ENCODE measurements at regions not wholly inside any gene's neighbourhood (a gene's known extent, or its start where the extent isn't known, plus 50 kb on each side); places are given as distances from the start of the nearest gene placed in this dataset.

DNA sequence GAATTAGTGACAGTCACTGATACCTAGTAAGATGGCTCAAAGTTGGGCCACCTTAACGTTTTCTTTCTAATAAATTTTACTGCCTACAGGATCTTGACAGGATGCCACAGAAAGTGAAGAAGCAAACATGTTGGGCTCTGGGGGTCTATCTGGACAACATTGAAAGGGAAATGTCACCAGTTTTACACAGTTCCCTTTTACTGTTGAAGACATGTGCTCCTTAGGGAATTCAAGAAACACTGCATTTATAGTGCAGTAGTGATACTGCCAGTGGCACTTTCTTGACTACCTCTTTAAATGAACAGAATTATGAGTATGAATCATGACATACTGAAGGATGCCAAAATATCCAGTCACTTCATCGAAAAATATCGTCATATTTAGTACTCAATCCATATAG is 269.3 kb upstream of the SYT10 start:
- no peak overlapping the region for H3K9ac ChIP-seq (ENCODE audit: insufficient read depth, low read depth, low read length)
- no peak overlapping the region for H3K4me2 ChIP-seq (ENCODE audit: low read depth, low read length)
- DNase-seq (ENCODE audit: low spot score) (no peak), ATAC-seq (no peak), FAIRE-seq (no peak)
- POLR2A ChIA-PET = no interaction called here
- no peak overlapping the region for H3K27ac ChIP-seq (ENCODE audit: extremely low read length, insufficient read depth, low read length)
- BruUV-seq (replicated peaks) = no TSS peak
- H2AFZ ChIP-seq (ENCODE audit: low read length) = no peak overlapping the region
- H3K27me3 ChIP-seq (ENCODE audit: control insufficient read depth in 1 of 2, insufficient read depth in 2 of 2, low read length in 2 of 2) = no peaks in the 10 kb centered on the region
- TF ChIP-seq TEF (CRISPR knock-in tag; IDR thresholded peaks at IDR 0.05) (no peak), HIC2 (CRISPR knock-in tag; IDR thresholded peaks at IDR 0.05; ENCODE audit: low read depth) (no peak), CREB1 (IDR thresholded peaks at IDR 0.05) (no peak), CREB1 (CRISPR knock-in tag; IDR thresholded peaks at IDR 0.05) (no peak), MEIS2 (CRISPR knock-in tag; IDR thresholded peaks at IDR 0.05) (no peak), ZNF674 (CRISPR knock-in tag; IDR thresholded peaks at IDR 0.05; ENCODE audit: low read depth) (no peak), ZNF616 (CRISPR knock-in tag; IDR thresholded peaks at IDR 0.05; ENCODE audit: low read depth) (no peak), ZBTB38 (CRISPR knock-in tag; IDR thresholded peaks at IDR 0.05) (no peak), XBP1 (CRISPR knock-in tag; IDR thresholded peaks at IDR 0.05) (no peak), KDM2A (CRISPR knock-in tag; IDR thresholded peaks at IDR 0.05; ENCODE audit: borderline replicate concordance, low read depth) (no peak), RARG (CRISPR knock-in tag; IDR thresholded peaks at IDR 0.05; ENCODE audit: low read depth) (no peak), NCOA5 (CRISPR knock-in tag; IDR thresholded peaks at IDR 0.05) (no peak), ZNF205 (CRISPR knock-in tag; IDR thresholded peaks at IDR 0.05) (no peak), ZNF333 (CRISPR knock-in tag; IDR thresholded peaks at IDR 0.05; ENCODE audit: borderline replicate concordance) (no peak), ZNF562 (CRISPR knock-in tag; IDR thresholded peaks at IDR 0.05; ENCODE audit: borderline replicate concordance) (no peak), ZFP62 (CRISPR knock-in tag; IDR thresholded peaks at IDR 0.05) (no peak), ZSCAN22 (CRISPR knock-in tag; IDR thresholded peaks at IDR 0.05) (no peak), PRDM4 (CRISPR knock-in tag; IDR thresholded peaks at IDR 0.05; ENCODE audit: borderline replicate concordance) (no peak), FOXJ3 (CRISPR knock-in tag; IDR thresholded peaks at IDR 0.05; ENCODE audit: borderline replicate concordance) (no peak)
- TF ChIP-seq, protein P1, sequence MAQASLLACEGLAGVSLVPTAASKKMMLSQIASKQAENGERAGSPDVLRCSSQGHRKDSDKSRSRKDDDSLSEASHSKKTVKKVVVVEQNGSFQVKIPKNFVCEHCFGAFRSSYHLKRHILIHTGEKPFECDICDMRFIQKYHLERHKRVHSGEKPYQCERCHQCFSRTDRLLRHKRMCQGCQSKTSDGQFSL (CRISPR knock-in tag; IDR thresholded peaks at IDR 0.05) = no peak
- intact Hi-C loops (cut with micrococcal nuclease; ENCODE audit: unreplicated experiment) (no loop called here), in situ Hi-C loops (cut with HindIII; ENCODE audit: extremely low pct_ligation_motif_present, low pct_unique_long_range_greater_than_20kb) (no loop called here)
- H3K4me1 ChIP-seq (ENCODE audit: insufficient read depth, low read length) = no peaks in the 10 kb centered on the region
- 0% methylated on average over 3 of the region's 3 CpGs for whole genome bisulfite sequencing (ENCODE audit: low lambda C conversion rate)
- no peaks in the 10 kb centered on the region for H3K9me3 ChIP-seq (ENCODE audit: low read length)
- H4K20me1 ChIP-seq (ENCODE audit: insufficient read depth, low read length) = no peaks in the 10 kb centered on the region
- CTCF ChIA-PET (ENCODE audit: low intra/inter-chr PET ratio, low total read pairs) = no interaction called here
- H3K4me3 ChIP-seq (replicated peaks in 1 of 3; ENCODE audit: insufficient read depth in 1 of 3, low read depth in 2 of 3, low read length in 3 of 3) = no peak overlapping the region
- no peaks in the 10 kb centered on the region for H3K36me3 ChIP-seq (replicated peaks in 1 of 2; ENCODE audit: control insufficient read depth in 1 of 2, insufficient read depth in 2 of 2, low read length in 2 of 2)
- no peaks in the 10 kb centered on the region for H3K79me2 ChIP-seq (ENCODE audit: insufficient read depth, low read length)

Measured in HepG2 (cell line).